SHP77 treated with DMSO at 0.1 percent for 48 hours (cell line): ENCODE measurements at regions not wholly inside any gene's neighbourhood (a gene's known extent, or its start where the extent isn't known, plus 50 kb on each side); places are given as distances from the start of the nearest gene placed in this dataset.

Experiments
- DNase-seq: peaks from one replicate; lab custom pipeline; 2025; lab: John Stamatoyannopoulos, UW

DNA sequence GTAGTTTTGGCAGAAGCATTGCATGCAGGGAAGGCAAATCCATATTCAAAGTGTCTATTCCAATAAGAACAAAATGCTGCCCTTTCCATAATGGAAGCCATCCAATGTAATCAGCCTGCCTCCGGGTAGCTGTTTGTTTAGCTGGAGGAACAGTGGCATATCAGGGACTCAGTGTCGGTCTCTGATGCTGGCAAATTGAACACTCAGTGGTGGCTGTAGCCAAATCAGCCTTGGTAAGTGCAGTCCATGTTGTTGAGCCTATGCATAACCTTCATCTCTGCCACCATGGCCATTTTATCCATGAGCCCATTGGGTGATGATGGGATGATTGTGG is 147.8 kb upstream of the MAX start:
- no peak for DNase-seq

DNA sequence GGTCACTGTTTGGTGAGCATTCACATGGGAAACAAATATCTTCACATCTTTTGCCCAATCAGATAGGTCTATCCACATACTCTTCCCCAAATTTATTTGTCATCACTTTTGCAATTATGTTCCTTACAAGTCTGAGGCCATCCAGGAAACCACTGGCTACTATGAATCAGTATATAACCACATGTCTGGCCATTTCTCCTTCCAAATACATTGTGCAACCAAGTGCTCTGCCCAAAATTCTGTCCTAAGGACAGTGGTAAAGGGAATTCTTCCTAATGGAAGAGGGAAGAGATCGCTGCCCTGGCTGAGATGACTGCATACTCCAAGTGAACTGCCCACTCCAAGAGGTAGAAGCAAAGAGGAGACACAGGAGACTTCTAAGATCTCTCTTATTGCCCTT is 148.9 kb upstream of the MAX start:
- no peak for DNase-seq

- no peak for DNase-seq
Measured at GRCh38 chr14:65252482-65253255, 150.4 kb upstream of the MAX start.

- no peak for DNase-seq
Measured at GRCh38 chr14:65255029-65255545, 152.8 kb upstream of the MAX start.

GRCh38 chr14:65255583-65256461 is 153.5 kb upstream of the MAX start:
- DNase-seq: no peak

DNA sequence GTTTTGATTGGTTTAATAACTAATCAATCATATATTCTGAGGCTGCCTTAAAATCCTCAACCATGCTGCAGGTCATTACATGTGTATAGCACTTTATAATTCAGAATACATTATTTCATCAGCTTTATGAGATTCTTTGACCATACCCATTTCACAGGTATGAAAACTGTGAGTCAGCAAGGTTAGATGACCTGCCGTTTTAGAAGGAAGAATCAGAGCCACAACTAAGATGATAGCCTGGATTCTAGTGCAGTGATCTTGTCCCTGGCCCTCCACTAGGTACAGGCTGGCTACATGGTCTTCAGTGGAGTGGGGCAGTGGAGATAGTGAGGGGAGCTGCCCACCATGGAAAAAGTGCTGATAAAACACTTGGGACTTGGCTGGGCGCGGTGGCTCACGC is 154.4 kb upstream of the MAX start:
- no peak for DNase-seq

- no peak for DNase-seq
Measured at GRCh38 chr14:65257425-65257824, 155.1 kb upstream of the FUT8 start.

DNA sequence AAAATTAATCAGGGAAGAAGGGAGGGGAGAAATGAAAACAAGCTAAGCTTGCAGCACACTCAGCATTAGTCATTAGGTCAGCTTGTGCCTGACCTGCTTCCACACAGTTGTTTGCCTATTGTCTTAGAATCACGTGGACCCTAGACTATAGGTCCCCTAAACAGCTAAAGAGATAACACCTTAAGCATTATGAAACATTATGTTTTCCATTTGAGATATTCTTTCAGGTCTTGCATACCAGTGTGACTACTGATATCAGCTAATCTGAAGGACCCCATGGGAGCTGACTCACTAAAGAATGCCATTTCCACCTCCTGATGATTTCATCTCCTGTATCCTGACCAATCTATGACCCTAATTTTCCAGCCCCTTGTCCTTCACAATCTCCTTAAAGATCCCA is 154.1 kb upstream of the FUT8 start:
- no peak for DNase-seq

GRCh38 chr14:65259000-65259399 is 153.5 kb upstream of the FUT8 start:
- DNase-seq: no peak

GRCh38 chr14:65260786-65261185 is 151.7 kb upstream of the FUT8 start:
- DNase-seq: no peak

GRCh38 chr14:65261425-65261920 is 151.1 kb upstream of the FUT8 start:
- DNase-seq: no peak

- no peak for DNase-seq
Measured at GRCh38 chr14:65261946-65262345, 150.6 kb upstream of the FUT8 start.

DNA sequence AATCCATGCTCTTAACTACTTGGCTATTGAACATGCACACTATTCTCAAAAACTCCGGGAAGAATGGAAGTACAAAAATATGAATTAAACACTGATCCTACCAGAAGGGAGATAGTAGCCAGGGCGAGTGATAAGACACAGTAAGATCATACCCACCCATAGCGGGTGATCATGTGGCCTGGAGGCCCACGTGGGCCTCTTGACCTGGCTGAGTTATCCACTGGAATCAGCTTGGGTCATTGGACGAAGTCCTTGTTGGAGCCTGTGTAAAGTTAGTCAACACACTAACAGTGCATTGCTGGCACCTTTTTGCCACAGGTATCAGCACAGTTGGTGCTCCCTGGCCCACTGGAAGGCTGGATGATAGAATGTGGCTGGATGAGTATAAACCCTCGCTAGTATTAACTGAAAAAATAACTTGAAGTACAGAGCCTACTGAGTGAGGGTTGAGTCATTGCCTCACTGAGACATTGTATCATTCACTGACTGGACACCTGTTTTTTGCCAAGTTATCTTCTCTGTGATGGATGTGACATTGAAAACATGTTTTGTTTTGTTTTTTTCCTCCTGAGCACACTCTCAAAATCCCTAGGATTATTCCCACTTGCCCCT is 149.2 kb upstream of the FUT8 start:
- no peak for DNase-seq

DNA sequence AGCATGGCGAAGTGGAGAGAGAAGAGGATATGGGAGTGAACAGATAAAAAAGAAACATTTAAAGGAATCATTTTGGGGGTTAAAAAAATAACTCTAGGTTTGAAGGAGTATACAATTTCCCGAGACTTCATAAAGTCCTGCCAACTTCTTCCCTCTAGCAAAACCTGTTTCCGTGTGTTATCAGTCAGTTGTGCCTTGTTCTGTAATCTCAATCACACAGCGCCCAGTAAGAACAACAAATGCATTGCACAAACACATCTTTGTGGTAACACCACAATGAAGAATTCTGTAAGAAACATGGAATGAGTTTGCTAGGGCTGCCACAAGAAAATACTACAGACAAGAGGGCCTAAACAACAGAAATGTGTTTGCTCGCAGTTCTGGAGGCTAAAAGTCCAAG is 144.7 kb upstream of the FUT8 start:
- DNase-seq: no peak

GRCh38 chr14:65268594-65268993 is 143.9 kb upstream of the FUT8 start:
- DNase-seq: no peak

DNA sequence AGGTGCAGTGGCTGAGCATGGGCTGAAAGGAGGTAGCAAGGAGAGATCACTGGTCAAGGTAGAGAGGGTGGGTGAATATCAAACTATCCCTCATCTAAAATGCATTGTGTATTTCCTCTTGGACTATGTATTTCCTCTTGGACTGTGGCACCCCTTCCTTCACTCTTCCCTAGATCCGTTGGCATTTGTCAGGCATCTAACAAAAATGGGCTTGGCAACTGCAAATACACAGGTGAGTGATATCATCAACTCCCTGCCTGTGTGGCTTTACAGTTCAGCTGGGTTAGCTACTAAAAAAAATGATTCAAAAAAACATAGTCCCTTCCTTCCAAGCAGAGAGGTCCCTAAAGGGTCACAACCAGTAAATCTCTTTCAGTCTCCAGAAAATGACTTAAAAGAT is 142.8 kb upstream of the FUT8 start:
- DNase-seq: no peak

GRCh38 chr14:65277027-65277426 is 135.5 kb upstream of the FUT8 start:
- DNase-seq: no peak

GRCh38 chr14:65277580-65278270 is 134.8 kb upstream of the FUT8 start:
- no peak for DNase-seq

DNA sequence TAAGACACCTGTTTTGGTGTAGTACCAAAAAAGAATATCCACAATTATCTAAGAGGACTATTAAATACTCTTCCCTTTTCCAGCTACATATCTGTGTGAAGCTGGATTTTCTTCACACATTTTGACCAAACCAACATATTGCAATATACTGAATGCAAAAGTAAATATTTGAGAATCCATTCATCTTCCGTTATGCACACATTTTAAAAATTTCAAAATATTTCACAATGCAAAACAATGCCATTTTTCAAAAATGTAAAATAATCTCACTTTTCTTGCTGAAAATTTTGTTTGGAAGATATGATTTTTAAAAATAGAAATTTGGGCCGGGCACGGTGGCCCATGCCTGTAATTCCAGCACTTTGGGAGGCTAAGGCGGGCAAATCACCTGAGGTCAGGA is 133.9 kb upstream of the FUT8 start:
- no peak for DNase-seq

DNA sequence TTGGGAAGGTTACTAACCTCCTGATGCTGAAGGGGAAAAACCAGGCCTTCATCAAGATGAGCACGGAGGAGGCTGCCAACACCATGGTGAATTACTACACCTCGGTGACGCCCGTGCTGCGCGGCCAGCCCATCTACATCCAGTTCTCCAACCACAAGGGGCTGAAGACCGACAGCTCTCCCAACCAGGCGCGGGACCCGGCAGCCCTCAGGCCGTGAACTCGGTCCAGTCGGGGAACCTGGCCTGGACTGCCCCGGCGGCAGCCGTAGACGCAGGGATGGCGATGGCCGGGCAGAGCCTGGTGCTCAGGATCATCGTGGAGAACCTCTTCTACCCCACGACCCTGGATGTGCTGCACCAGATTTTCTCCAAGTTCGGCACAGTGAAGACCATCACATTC is 133.0 kb upstream of the FUT8 start:
- DNase-seq: no peak

- DNase-seq: no peak
Measured at GRCh38 chr14:65279958-65280357, 132.6 kb upstream of the FUT8 start.

- no peak for DNase-seq
Measured at GRCh38 chr14:65280653-65281052, 131.9 kb upstream of the FUT8 start.
